ENCODE measurements at regions not wholly inside any gene's neighbourhood (a gene's known extent, or its start where the extent isn't known, plus 50 kb on each side); places are given as distances from the start of the nearest gene placed in this dataset.

DNA sequence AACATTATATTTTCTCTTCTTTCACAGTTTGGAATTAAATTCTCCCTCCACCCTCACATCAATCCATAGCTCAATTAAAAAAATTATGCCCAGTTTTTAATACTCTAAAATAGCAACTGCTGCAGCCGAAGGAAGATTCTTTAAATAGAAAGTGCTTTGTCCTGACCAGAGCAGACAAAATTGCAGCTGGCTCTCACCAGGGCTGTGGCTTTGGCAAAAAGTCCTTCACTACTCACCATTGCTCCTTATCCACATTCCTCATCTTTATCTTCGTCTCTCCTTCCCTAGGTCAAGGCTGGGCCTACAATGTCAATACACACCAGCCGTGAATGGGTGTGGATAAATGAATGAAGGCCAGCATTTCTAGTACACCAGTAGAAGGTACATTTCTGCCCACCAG lies 107.9 kb upstream of the VGLL2 start:
- no peak for FAIRE-seq
- in situ Hi-C loops (cut with MboI), result no loop called here
- H3K79me2 ChIP-seq (ENCODE audit: control insufficient read depth, insufficient read depth, low read length), result no peaks in the 10 kb centered on the region

More for the DNA sequence above, 107.9 kb upstream of the VGLL2 start:
- H3K27ac ChIP-seq (ENCODE audit: extremely low read depth, low read depth, low read length), result no peak overlapping the region
- H3K9me3 ChIP-seq (replicated peaks; ENCODE audit: control insufficient read depth, insufficient read depth, low read depth, low read length), result peaks cover 2% of the 10 kb centered on the region; the same call in 1 of the 2 replicates
- no peak overlapping the region for H2AFZ ChIP-seq (ENCODE audit: low read depth, low read length)
- H3K9me1 ChIP-seq (ENCODE audit: control insufficient read depth, insufficient read depth, low read length), result no peaks in the 10 kb centered on the region
- 7% methylated on average over 3 of the region's 3 CpGs for WGBS (ENCODE audit: insufficient coverage, low coverage, missing lambda C conversion rate)
- BruUV-seq (replicated peaks), result no TSS peak
- no peak overlapping the region for H3K9ac ChIP-seq (ENCODE audit: insufficient read depth in 1 of 2, low read depth in 2 of 2, low read length in 2 of 2)
- no peak overlapping the region for H3K4me3 ChIP-seq
- intact Hi-C loops (cut with micrococcal nuclease), result no loop called here
- no peak for TF ChIP-seq TAF9B (IDR thresholded peaks at IDR 0.05; ENCODE audit: partially characterized antibody)
- no peak for TF ChIP-seq RBM22 (IDR thresholded peaks at IDR 0.05; ENCODE audit: low read depth, low read length, poor library complexity, severe bottlenecking)
- no peak for TF ChIP-seq CBFA2T2 (conservative IDR thresholded peaks at IDR 0.05)
- TF ChIP-seq SUPT5H (IDR thresholded peaks at IDR 0.05), result no peak
- no peak for TF ChIP-seq TCF3 (CRISPR knock-in tag; IDR thresholded peaks at IDR 0.05)
- TF ChIP-seq CBFB (CRISPR knock-in tag; IDR thresholded peaks at IDR 0.05), result no peak
- no peak for TF ChIP-seq HSF4 (CRISPR knock-in tag; IDR thresholded peaks at IDR 0.05; ENCODE audit: borderline replicate concordance)
- TF ChIP-seq ETS1 (conservative IDR thresholded peaks at IDR 0.05; ENCODE audit: control insufficient read depth, low read depth, low read length), result no peak
- TF ChIP-seq PHF21A (IDR thresholded peaks at IDR 0.05; ENCODE audit: borderline replicate concordance, low read depth), result no peak
- TF ChIP-seq ZNF780A (CRISPR knock-in tag; IDR thresholded peaks at IDR 0.05), result no peak
- TF ChIP-seq ZBTB1 (CRISPR knock-in tag; IDR thresholded peaks at IDR 0.05; ENCODE audit: borderline replicate concordance, low read depth), result no peak
- no peak for TF ChIP-seq PML (IDR thresholded peaks at IDR 0.05; ENCODE audit: low read length)
- DNase-seq (ENCODE audit: extremely low read depth in 1 of 4, low spot score in 3 of 4), result no peak
- H3K4me1 ChIP-seq (replicated peaks in 1 of 2; ENCODE audit: control insufficient read depth in 2 of 2, insufficient read depth in 2 of 2, low read length in 2 of 2), result no peaks in the 10 kb centered on the region
- no peaks in the 10 kb centered on the region for H4K20me1 ChIP-seq (replicated peaks; ENCODE audit: control insufficient read depth, insufficient read depth, low read length)
- no peak for ATAC-seq
- ChIA-PET POLR2A (no interaction called here), CTCF (ENCODE audit: low intra/inter-chr PET ratio) (no interaction called here)
- H3K36me3 ChIP-seq (ENCODE audit: control insufficient read depth, insufficient read depth, low read length), result no peaks in the 10 kb centered on the region
- no peak overlapping the region for H3K4me2 ChIP-seq (ENCODE audit: insufficient read depth, low read length)
- no peaks in the 10 kb centered on the region for H3K27me3 ChIP-seq (ENCODE audit: control insufficient read depth in 2 of 2, insufficient read depth in 2 of 2, low read length in 2 of 2)
